GM12892 (cell line): ENCODE measurements at regions not wholly inside any gene's neighbourhood (a gene's known extent, or its start where the extent isn't known, plus 50 kb on each side); places are given as distances from the start of the nearest gene placed in this dataset.

Source experiments
- POLR2A ChIP-seq: IDR thresholded peaks from 2 replicates; pipeline ENCODE4 v1.6.1; 2011; ENCODE audit warnings: low read depth, low read length, control low read depth
- POLR2AphosphoS5 ChIP-seq: IDR thresholded peaks from 2 replicates; pipeline ENCODE4 v1.6.1; 2011; ENCODE audit warnings: low read depth, low read length, control low read depth

- TF ChIP-seq POLR2AphosphoS5 = no peak
- TF ChIP-seq POLR2A = no peak
Observed at GRCh38 chr1:5682626-5683225, 309.5 kb downstream of the NPHP4 start.
